Limb (tissue), 2 donors: ENCODE measurements at regions not wholly inside any gene's neighbourhood (a gene's known extent, or its start where the extent isn't known, plus 50 kb on each side); places are given as distances from the start of the nearest gene placed in this dataset.

Source experiments
- DNase-seq, 2 donors: peaks; one replicate each; pipeline ENCODE4 v3.0.0-alpha.2; 2016; ENCODE audit errors: extremely low spot score in 2 of 2

- no peak for DNase-seq
These were observed 654.6 kb downstream of the ADGRL2 start for GRCh38 chr1:82455342-82455741.

GRCh38 chr1:82454431-82454830 is 653.7 kb downstream of the ADGRL2 start:
- no peak for DNase-seq

GRCh38 chr1:82453511-82454185 is 652.9 kb downstream of the ADGRL2 start:
- DNase-seq: no peak

GRCh38 chr1:82452096-82452495 is 651.4 kb downstream of the ADGRL2 start:
- no peak for DNase-seq

- DNase-seq: no peak
These were observed 650.5 kb downstream of the ADGRL2 start for GRCh38 chr1:82451191-82451590.

- DNase-seq: no peak
These were observed 648.8 kb downstream of the ADGRL2 start for GRCh38 chr1:82449506-82450057.

- no peak for DNase-seq
These were observed 646.2 kb downstream of the ADGRL2 start for GRCh38 chr1:82446955-82447354.

- no peak for DNase-seq
These were observed 645.5 kb downstream of the ADGRL2 start for GRCh38 chr1:82446236-82446635.

- DNase-seq: no peak
These were observed 645.1 kb downstream of the ADGRL2 start for GRCh38 chr1:82445827-82446226.

GRCh38 chr1:82445132-82445531 is 644.4 kb downstream of the ADGRL2 start:
- DNase-seq: no peak

- DNase-seq: no peak
These were observed 640.7 kb downstream of the ADGRL2 start for GRCh38 chr1:82441402-82441801.

GRCh38 chr1:82423174-82423815 is 622.6 kb downstream of the ADGRL2 start:
- DNase-seq: no peak

- DNase-seq: no peak
These were observed 621.0 kb downstream of the ADGRL2 start for GRCh38 chr1:82421782-82422181.

- DNase-seq: no peak
These were observed 619.9 kb downstream of the ADGRL2 start for GRCh38 chr1:82420584-82420983.

- no peak for DNase-seq
These were observed 610.9 kb downstream of the ADGRL2 start for GRCh38 chr1:82411605-82412004.

GRCh38 chr1:82405333-82405732 is 604.6 kb downstream of the ADGRL2 start:
- no peak for DNase-seq

GRCh38 chr1:82401116-82401515 is 600.4 kb downstream of the ADGRL2 start:
- no peak for DNase-seq

GRCh38 chr1:82400521-82400920 is 599.8 kb downstream of the ADGRL2 start:
- no peak for DNase-seq

GRCh38 chr1:82399093-82399492 is 598.4 kb downstream of the ADGRL2 start:
- DNase-seq: no peak

GRCh38 chr1:82398357-82398756 is 597.6 kb downstream of the ADGRL2 start:
- DNase-seq: no peak

- DNase-seq: no peak
These were observed 594.7 kb downstream of the ADGRL2 start for GRCh38 chr1:82395440-82395839.

- no peak for DNase-seq
These were observed 592.2 kb downstream of the ADGRL2 start for GRCh38 chr1:82392946-82393345.

GRCh38 chr1:82392513-82392912 is 591.8 kb downstream of the ADGRL2 start:
- no peak for DNase-seq
